ENCODE measurements at regions not wholly inside any gene's neighbourhood (a gene's known extent, or its start where the extent isn't known, plus 50 kb on each side); places are given as distances from the start of the nearest gene placed in this dataset.

DNA sequence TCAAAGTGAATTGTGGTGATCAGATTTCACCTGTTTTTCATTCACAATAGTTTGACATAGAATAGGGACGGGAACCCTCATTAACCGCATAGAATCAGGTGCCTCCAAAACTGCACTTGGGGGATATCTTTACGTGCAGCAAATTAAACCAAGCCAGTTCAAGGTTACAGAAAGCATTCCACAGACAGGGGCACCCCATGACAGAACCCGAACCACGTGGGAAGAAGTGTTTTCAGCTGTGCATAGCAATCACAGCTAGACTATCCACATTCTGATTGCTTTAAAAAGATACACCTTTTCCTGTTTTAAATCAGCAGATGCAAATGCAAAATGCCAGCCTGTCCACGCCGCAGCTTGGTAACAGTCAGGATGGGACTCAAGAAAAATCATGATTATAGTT is 205.8 kb downstream of the ANAPC1 start:
- DNase-seq, result no peak

DNA sequence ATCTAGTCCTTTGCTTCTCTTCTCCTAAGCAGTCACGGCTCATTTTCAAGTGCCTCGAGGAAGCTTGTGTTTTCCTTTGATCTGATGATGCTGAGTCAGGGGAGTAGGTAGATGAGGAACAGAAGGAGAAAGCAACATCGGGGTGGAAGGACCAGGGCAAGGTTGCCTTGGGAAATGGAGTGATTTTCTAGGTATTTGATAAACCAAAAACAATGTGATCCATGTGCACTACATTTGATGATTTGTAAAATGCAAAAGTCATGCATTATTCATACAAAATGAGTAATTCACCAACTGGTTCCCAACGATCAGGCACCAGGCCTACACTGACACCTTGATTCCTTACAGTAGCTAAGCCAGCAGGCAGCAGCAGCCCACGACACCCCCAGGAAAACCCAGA is 205.3 kb downstream of the ANAPC1 start:
- DNase-seq, result no peak

DNA sequence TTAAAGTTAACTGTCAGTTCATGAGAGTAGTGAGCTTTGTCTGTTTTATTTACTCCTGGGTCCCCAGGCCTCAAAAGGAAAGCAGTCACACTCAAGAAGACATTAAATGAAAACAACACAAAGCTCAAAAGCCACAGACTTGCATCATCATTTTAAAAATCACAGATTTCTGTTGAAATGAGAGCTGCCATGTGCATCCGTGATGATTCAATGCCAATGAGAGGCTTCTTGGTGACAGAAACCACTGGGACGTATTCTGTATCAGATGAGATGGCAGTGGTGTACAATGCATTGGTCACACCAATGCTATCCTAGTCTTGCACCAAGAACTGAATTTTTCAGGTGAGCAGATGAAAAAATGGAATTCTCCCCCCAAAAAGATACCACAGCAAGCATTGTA is 204.8 kb downstream of the ANAPC1 start:
- no peak for DNase-seq

DNA sequence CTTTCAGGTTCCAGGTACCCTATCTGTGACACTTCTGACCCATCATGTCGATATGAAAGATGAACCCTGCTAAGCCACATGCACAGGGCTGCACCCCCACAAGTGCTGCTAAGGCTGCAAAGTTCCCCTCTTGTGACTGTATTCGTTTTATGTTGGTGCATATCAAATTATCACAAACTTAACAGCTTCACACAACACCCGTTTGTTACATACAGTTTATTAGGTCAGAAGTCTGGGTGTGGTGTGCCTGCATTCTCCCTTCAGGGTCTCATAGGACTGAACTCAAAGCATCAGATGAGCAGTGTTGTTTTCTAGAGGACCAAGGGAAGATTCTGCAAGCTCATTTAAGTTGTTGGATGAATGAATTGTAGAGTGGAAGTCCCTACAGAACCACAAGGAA is 199.4 kb downstream of the ANAPC1 start:
- DNase-seq, result no peak

GRCh38 chr2:111685342-111685741 is 198.7 kb downstream of the ANAPC1 start:
- no peak for DNase-seq

- DNase-seq, result no peak
Measured at GRCh38 chr2:111686994-111687393, 197.0 kb downstream of the ANAPC1 start.

DNA sequence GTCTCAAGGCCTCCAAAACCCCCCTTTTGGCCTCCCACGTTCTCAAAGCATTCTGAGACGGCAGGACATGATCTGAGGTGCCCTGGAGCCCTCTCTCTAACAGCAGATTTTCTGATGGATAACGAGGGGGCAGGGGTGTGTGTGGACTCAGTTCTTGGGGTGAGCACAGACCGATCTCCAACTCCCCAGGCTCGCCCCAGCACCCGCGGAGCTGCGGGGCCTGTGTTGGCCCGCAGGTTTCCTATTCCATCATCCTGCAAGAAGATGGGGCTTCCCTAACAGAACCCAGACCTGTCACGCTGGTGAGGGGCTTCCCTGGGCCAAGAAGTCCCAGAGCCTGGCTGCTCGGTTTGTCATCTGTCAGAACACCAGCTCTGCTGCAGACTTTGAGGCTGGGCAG is 196.1 kb downstream of the ANAPC1 start:
- no peak for DNase-seq

- no peak for DNase-seq
Measured at GRCh38 chr2:111688482-111688881, 195.5 kb downstream of the ANAPC1 start.

GRCh38 chr2:111689174-111689573 is 194.8 kb downstream of the ANAPC1 start:
- DNase-seq, result no peak

- no peak for DNase-seq
Measured at GRCh38 chr2:111689941-111690340, 194.1 kb downstream of the ANAPC1 start.

- no peak for DNase-seq
Measured at GRCh38 chr2:111691164-111691875, 192.7 kb downstream of the ANAPC1 start.

GRCh38 chr2:111692311-111692710 is 191.7 kb downstream of the ANAPC1 start:
- no peak for DNase-seq

DNA sequence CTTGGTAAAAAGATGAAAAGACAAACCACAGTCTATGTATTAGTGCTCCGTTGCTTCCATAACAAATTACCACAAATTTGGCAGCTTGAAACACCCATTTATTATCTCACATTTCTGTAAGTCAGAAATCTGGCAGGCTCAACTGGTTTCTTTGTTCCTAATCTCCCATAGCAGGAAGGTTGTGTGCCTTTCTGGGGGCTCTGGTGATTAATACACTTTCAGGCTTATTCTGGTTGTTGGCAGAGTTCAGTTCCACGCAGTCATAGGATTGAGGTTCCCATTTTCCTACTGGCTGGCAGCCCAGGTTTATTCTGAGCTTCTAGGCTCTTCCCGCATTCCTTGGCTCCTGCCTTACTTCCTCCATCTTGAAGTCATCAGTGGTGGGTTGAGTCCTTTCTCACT is 189.3 kb downstream of the ANAPC1 start:
- DNase-seq, result no peak

DNA sequence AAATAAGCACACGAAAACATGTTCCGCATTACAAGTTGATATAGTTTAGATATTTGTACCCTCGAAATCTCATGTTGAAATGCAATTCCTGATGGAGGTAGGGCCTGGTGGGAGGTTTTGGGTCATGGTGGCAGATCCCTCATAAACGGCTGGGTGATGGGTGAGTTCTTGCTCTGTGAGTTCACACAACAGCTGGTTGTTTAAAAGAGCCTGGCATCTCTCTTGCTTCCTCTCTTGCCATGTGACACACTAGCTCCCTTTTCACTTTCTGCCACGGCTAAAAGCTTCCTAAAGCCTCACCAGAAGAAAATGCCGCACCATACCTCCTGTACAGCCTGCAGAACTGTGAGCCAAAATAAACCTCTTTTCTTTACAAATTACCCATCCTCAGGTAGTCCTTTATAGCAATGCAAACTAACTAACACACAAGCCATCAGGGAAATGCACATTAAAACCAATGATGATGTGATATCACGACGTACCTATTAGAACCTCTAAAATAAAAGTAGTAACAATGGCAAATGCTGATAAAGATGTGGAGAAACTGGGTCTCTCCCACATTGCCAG is 188.5 kb downstream of the ANAPC1 start:
- no peak for DNase-seq

DNA sequence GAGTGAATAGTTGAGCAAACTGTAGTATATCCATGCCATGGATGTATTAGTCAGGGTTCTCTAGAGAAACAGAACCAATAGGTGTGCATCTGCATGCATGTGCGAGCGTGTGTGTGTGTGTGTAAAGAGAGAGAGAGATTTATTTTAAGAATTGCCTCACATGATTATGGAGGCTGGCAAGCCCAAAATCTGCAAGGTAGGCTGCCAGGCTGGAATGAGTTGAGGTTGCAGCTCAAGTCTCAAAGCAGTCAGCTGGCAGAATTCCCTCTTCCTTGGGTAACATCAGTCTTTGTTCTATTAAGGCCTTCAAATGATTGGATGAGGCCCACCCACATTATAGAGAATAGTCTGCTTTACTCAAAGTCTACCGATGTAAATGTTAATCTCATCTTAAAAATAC is 187.8 kb downstream of the ANAPC1 start:
- DNase-seq, result no peak

GRCh38 chr2:111697560-111697959 is 186.4 kb downstream of the ANAPC1 start:
- DNase-seq, result no peak

DNA sequence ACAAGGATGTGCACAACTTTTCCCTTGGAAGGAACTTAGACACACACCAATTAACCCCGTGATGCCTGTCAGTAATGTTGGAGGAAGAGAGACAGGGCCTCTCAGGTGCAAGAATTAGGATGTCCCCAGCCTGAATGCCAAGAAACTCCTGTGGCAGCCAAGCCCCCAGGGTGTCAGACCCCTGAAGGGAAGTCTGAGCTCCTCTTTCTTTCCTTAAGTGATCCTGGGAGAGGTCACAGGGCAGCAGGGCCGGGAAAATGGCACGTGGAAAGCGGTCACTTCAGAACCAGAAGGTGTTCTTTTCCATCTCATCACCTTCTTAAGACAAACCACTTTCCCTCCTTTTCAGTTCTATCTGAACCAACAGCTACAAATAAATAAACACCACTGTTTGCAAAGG is 185.9 kb downstream of the ANAPC1 start:
- no peak for DNase-seq

GRCh38 chr2:111698743-111699554 is 185.0 kb downstream of the ANAPC1 start:
- DNase-seq, result peak; percentile 79

DNA sequence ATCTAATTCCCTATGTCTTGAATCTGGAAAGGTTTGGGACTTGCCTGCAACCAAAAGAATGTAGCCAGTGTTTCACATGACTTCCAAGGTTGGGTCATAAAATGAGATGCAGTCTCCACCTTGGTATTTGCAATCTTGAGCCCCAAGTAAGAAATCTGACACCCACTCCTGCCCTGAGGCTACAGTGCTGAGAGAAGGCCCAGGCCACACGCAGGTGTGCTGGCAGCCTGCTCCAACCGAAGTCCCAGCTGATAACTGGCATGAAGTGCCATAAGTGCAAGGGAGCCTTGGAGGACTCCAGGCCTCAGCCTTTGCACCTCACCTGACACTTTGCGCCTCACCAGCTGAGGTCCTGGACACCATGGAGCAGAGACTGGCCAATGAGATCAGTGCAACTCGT is 182.7 kb downstream of the ANAPC1 start:
- DNase-seq, result no peak

DNA sequence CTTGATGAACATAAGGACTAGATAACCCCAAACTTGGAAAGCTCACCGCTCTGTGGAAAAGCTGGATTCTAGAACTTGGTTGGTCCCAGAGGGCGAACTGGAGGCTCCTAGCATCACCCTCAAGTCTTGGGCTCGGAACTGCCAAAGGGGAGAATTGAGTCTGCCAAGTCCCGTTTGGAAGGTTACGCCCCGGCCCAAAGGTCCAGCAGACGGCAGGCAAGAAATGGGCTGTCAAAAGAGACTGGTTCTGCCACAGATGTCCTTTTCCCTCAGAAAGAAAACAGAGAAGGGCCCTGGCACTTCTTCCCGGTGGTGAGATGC is 182.2 kb downstream of the ANAPC1 start:
- no peak for DNase-seq

- DNase-seq, result peak; percentile 8
Measured at GRCh38 chr2:111702119-111702803, 181.7 kb downstream of the ANAPC1 start.

GRCh38 chr2:111702804-111703196 is 181.2 kb downstream of the ANAPC1 start:
- no peak for DNase-seq

DNA sequence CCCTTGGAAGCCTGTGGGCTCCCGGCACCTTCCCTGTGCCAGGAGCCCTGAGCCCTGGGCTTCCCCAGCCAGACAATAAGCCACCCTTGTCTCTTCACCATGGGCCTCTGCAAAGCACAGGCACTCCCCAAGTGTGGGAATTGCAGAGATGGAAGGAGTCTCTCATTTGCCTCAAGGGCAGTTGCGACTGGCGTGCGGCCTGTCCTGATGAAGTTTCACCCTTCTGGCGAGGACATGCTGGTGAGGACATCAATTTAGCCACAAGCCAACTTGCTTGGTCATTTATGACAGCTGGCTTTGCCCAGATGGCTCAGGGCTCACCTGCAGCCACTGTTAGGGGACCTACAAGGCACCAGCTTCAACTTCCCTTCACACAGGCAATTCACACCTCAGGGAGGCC is 180.2 kb downstream of the ANAPC1 start:
- no peak for DNase-seq

DNA sequence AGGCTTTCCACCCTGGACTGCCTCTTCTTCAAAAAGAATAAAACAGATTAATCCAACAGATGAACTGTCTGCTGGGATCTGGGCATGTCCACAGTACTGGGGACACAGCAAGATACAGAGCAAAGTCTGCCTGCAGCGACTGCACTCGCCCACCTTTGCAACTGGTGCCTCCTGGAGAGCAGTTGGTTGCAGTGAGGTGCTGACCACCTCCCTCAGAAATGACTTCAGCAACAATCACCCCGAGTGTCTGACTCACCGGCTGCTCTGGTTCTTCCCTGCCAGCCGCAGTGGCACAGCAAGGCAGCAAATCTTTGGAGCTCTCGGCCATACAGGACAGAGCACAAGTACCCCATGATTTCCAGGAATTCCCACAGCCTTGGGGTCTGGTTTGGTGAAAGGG is 179.7 kb downstream of the ANAPC1 start:
- no peak for DNase-seq

All from NCI-H1694 (cell line).